ENCODE measurements at regions not wholly inside any gene's neighbourhood (a gene's known extent, or its start where the extent isn't known, plus 50 kb on each side); places are given as distances from the start of the nearest gene placed in this dataset.

DNA sequence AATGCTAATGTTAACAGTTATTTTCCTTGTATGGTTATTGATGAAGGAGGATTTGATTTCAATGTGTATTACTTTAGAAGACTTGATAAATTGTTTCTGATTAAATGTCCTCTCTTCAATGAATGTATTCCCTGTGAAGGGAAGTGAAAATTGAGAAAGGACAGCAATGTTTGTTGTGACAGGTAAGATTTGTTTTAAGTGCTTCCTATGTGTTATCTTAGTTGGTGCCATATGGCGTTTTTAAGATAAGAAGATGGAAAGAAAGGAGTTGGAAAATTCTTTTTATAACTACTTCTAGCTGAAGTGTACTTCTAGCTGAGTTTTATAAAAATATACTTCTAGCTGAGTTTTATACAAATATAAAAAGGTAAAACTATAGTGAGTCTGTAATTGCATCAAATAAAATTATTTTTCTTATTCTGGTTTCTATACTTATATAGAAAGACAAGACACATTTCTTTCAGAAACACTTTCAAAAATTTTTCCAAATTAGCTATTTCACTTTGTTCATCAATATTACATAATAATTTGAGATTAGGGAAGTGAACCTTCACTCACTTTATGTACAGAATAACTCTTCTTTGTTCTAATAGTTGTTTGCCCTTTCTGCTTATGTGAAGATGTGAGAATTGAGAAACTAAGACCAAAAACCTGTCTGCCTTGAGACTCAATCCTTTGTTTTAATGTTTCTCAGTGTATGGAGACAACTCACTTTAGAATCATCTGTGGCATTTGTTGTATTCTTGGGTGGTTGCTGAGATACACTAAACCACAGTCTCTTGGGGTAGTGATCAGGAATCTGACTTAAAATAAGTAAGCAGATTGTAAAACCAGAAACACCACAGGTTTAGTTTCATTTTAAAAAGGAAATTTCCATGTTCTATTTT, 382.9 kb upstream of the B3GALT2 start:
- intact Hi-C loops (cut with micrococcal nuclease) = no loop called here
- POLR2A ChIA-PET = no interaction called here
- no peak for FAIRE-seq
- TF ChIP-seq CBFA2T3 (IDR thresholded peaks at IDR 0.05) = peak; percentile 37; the same call in 1 of the 2 replicates
- TF ChIP-seq POLR2AphosphoS5 (IDR thresholded peaks at IDR 0.05; ENCODE audit: control insufficient read depth, insufficient read depth, low read depth, low read length) = no peak
- peak; percentile 42 for TF ChIP-seq MEIS2 (IDR thresholded peaks at IDR 0.05; ENCODE audit: partially characterized antibody)
- no peak for TF ChIP-seq ZBTB43 (CRISPR knock-in tag; IDR thresholded peaks at IDR 0.05)
- TF ChIP-seq, protein P1, sequence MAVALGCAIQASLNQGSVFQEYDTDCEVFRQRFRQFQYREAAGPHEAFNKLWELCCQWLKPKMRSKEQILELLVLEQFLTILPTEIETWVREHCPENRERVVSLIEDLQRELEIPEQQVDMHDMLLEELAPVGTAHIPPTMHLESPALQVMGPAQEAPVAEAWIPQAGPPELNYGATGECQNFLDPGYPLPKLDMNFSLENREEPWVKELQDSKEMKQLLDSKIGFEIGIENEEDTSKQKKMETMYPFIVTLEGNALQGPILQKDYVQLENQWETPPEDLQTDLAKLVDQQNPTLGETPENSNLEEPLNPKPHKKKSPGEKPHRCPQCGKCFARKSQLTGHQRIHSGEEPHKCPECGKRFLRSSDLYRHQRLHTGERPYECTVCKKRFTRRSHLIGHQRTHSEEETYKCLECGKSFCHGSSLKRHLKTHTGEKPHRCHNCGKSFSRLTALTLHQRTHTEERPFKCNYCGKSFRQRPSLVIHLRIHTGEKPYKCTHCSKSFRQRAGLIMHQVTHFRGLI (CRISPR knock-in tag; IDR thresholded peaks at IDR 0.05) = no peak
- TF ChIP-seq ZNF407 (IDR thresholded peaks at IDR 0.05; ENCODE audit: low read depth) = no peak
- peak; percentile 30; the same call in 1 of the 2 replicates for TF ChIP-seq TAL1 (IDR thresholded peaks at IDR 0.05)
- no peak for TF ChIP-seq HMBOX1 (IDR thresholded peaks at IDR 0.05)
- no peak for TF ChIP-seq KDM5B (IDR thresholded peaks at IDR 0.05; ENCODE audit: insufficient replicate concordance, low read depth, low read length)

More for the DNA sequence above, 382.9 kb upstream of the B3GALT2 start:
- Histone ChIP-seq H3K9ac (ENCODE audit: insufficient read depth in 1 of 2, low read depth in 2 of 2, low read length in 2 of 2) (no peak overlapping the region), H4K20me1 (replicated peaks; ENCODE audit: control insufficient read depth, insufficient read depth, low read length) (no peaks in the 10 kb centered on the region), H3K4me2 (ENCODE audit: insufficient read depth, low read length) (no peak overlapping the region), H3K79me2 (ENCODE audit: control insufficient read depth, insufficient read depth, low read length) (no peaks in the 10 kb centered on the region), H3K4me3 (no peak overlapping the region), H3K27me3 (ENCODE audit: control insufficient read depth in 2 of 2, insufficient read depth in 2 of 2, low read length in 2 of 2) (no peaks in the 10 kb centered on the region), H2AFZ (ENCODE audit: low read depth, low read length) (no peak overlapping the region), H3K36me3 (ENCODE audit: control insufficient read depth, insufficient read depth, low read length) (no peaks in the 10 kb centered on the region), H3K4me1 (replicated peaks in 1 of 2; ENCODE audit: control insufficient read depth in 2 of 2, insufficient read depth in 2 of 2, low read length in 2 of 2) (no peaks in the 10 kb centered on the region; a peak in 1 of 5 replicates), H3K9me3 (replicated peaks; ENCODE audit: control insufficient read depth, insufficient read depth, low read depth, low read length) (no peaks in the 10 kb centered on the region), H3K9me1 (ENCODE audit: control insufficient read depth, insufficient read depth, low read length) (no peaks in the 10 kb centered on the region), H3K27ac (ENCODE audit: extremely low read depth, low read depth, low read length) (no peak overlapping the region)
- BruUV-seq (replicated peaks) = no TSS peak
- WGBS (ENCODE audit: insufficient coverage, low coverage, missing lambda C conversion rate) = 0% methylated on average over 1 of the region's 1 CpG
- ATAC-seq (no peak), DNase-seq (ENCODE audit: extremely low read depth in 1 of 4, low spot score in 3 of 4) (no peak)
- CTCF ChIA-PET (ENCODE audit: low intra/inter-chr PET ratio) = no interaction called here
- in situ Hi-C loops (cut with MboI) = no loop called here

Measured in K562 (cell line).